ENCODE measurements at regions not wholly inside any gene's neighbourhood (a gene's known extent, or its start where the extent isn't known, plus 50 kb on each side); places are given as distances from the start of the nearest gene placed in this dataset.

DNA sequence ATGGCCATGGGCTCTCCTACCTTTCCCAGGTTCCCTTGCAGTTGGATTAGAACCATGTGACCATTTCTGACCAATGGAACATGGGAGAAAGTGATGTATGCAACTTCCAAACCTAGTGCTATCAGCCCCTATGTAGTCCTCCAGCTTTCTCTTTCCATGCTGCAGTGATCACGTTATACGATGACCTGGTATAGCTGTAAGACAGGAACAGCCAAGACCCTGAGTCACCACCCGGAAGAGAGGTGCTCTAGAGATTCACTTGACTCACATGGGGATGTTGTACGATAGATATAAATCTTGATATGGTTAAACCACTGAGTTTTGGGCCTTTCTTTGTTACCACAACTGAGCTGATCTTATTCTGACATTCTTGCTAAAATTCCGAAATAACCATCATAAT is 65.1 kb downstream of the NOG start:
- TF ChIP-seq, protein P1, sequence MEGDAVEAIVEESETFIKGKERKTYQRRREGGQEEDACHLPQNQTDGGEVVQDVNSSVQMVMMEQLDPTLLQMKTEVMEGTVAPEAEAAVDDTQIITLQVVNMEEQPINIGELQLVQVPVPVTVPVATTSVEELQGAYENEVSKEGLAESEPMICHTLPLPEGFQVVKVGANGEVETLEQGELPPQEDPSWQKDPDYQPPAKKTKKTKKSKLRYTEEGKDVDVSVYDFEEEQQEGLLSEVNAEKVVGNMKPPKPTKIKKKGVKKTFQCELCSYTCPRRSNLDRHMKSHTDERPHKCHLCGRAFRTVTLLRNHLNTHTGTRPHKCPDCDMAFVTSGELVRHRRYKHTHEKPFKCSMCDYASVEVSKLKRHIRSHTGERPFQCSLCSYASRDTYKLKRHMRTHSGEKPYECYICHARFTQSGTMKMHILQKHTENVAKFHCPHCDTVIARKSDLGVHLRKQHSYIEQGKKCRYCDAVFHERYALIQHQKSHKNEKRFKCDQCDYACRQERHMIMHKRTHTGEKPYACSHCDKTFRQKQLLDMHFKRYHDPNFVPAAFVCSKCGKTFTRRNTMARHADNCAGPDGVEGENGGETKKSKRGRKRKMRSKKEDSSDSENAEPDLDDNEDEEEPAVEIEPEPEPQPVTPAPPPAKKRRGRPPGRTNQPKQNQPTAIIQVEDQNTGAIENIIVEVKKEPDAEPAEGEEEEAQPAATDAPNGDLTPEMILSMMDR (IDR thresholded peaks at IDR 0.05; ENCODE audit: insufficient read depth, low read length, poor library complexity, severe bottlenecking), result no peak
- TF ChIP-seq EZH2phosphoT487 (conservative IDR thresholded peaks at IDR 0.05; ENCODE audit: low read length), result no peak
